ENCODE measurements at regions not wholly inside any gene's neighbourhood (a gene's known extent, or its start where the extent isn't known, plus 50 kb on each side); places are given as distances from the start of the nearest gene placed in this dataset.

GRCh38 chr3:143208976-143209714 lies 89.6 kb downstream of the CHST2 start:
- DNase-seq = no peak

GRCh38 chr3:143209715-143210059 lies 90.1 kb downstream of the CHST2 start:
- DNase-seq = no peak

- no peak for DNase-seq
Measured at GRCh38 chr3:143210141-143210540, 90.6 kb downstream of the CHST2 start.

- DNase-seq = no peak
Measured at GRCh38 chr3:143215059-143215458, 95.5 kb downstream of the CHST2 start.
